ENCODE measurements at regions not wholly inside any gene's neighbourhood (a gene's known extent, or its start where the extent isn't known, plus 50 kb on each side); places are given as distances from the start of the nearest gene placed in this dataset.

DNA sequence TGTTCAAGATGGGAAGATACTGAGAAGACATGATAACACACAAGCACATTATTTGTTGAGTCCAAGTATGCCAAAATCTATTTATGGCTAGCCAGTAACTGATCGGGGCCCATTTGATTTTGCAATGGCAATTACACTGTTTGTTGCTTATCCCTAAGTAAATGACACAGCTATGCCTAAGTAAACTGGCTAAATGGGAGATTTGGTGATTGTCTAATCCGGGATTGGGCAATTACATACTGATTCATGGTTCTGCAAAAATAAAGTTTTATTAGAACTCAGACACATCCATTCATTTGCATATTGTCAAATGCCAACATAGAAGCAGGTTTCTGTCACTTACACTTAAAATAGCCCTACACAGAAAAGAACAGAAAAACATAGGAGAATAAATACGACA lies 140.2 kb upstream of the TBL1X start:
- TF ChIP-seq KLF1 (tag by site-specific recombination; IDR thresholded peaks at IDR 0.05) = no peak
- TF ChIP-seq, protein P1, sequence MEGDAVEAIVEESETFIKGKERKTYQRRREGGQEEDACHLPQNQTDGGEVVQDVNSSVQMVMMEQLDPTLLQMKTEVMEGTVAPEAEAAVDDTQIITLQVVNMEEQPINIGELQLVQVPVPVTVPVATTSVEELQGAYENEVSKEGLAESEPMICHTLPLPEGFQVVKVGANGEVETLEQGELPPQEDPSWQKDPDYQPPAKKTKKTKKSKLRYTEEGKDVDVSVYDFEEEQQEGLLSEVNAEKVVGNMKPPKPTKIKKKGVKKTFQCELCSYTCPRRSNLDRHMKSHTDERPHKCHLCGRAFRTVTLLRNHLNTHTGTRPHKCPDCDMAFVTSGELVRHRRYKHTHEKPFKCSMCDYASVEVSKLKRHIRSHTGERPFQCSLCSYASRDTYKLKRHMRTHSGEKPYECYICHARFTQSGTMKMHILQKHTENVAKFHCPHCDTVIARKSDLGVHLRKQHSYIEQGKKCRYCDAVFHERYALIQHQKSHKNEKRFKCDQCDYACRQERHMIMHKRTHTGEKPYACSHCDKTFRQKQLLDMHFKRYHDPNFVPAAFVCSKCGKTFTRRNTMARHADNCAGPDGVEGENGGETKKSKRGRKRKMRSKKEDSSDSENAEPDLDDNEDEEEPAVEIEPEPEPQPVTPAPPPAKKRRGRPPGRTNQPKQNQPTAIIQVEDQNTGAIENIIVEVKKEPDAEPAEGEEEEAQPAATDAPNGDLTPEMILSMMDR (tag by site-specific recombination; IDR thresholded peaks at IDR 0.05) = no peak
- TF ChIP-seq GFI1B (tag by site-specific recombination; IDR thresholded peaks at IDR 0.05) = no peak
- no peak for TF ChIP-seq REST (tag by site-specific recombination; IDR thresholded peaks at IDR 0.05)
- TF ChIP-seq, protein P2, sequence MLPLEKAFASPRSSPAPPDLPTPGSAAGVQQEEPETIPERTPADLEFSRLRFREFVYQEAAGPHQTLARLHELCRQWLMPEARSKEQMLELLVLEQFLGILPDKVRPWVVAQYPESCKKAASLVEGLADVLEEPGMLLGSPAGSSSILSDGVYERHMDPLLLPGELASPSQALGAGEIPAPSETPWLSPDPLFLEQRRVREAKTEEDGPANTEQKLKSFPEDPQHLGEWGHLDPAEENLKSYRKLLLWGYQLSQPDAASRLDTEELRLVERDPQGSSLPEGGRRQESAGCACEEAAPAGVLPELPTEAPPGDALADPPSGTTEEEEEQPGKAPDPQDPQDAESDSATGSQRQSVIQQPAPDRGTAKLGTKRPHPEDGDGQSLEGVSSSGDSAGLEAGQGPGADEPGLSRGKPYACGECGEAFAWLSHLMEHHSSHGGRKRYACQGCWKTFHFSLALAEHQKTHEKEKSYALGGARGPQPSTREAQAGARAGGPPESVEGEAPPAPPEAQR (tag by site-specific recombination; IDR thresholded peaks at IDR 0.05) = no peak
- no peak for TF ChIP-seq ZNF24 (tag by site-specific recombination; IDR thresholded peaks at IDR 0.05)
- TF ChIP-seq, protein P3, sequence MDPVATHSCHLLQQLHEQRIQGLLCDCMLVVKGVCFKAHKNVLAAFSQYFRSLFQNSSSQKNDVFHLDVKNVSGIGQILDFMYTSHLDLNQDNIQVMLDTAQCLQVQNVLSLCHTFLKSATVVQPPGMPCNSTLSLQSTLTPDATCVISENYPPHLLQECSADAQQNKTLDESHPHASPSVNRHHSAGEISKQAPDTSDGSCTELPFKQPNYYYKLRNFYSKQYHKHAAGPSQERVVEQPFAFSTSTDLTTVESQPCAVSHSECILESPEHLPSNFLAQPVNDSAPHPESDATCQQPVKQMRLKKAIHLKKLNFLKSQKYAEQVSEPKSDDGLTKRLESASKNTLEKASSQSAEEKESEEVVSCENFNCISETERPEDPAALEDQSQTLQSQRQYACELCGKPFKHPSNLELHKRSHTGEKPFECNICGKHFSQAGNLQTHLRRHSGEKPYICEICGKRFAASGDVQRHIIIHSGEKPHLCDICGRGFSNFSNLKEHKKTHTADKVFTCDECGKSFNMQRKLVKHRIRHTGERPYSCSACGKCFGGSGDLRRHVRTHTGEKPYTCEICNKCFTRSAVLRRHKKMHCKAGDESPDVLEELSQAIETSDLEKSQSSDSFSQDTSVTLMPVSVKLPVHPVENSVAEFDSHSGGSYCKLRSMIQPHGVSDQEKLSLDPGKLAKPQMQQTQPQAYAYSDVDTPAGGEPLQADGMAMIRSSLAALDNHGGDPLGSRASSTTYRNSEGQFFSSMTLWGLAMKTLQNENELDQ (tag by site-specific recombination; IDR thresholded peaks at IDR 0.05; ENCODE audit: low read depth) = no peak
- no peak for TF ChIP-seq ZBTB26 (tag by site-specific recombination; optimal IDR thresholded peaks at IDR 0.05)
- no peak for TF ChIP-seq ZNF600 (tag by site-specific recombination; IDR thresholded peaks at IDR 0.05)
- TF ChIP-seq KLF16 (tag by site-specific recombination; IDR thresholded peaks at IDR 0.05) = no peak
